Esophagus mucosa (tissue), 1 donor: ENCODE measurements at regions not wholly inside any gene's neighbourhood (a gene's known extent, or its start where the extent isn't known, plus 50 kb on each side); places are given as distances from the start of the nearest gene placed in this dataset.
"Not testable (repeated sequence)": the region's sequence is repeated elsewhere in the genome, so short reads cannot be mapped to it uniquely, and the experiment has no call there.

Experiments used
- ATAC-seq: fragments of 200-7000 bp; cut with Tn5 transposase; one replicate; pipeline ENCODE4 v1.9.1; 2020
- donor health status: DM: yes; HTN: yes; CAD: no.

GRCh38 chr2:239723486-239724193, 301.5 kb downstream of the NDUFA10 start:
- ATAC-seq, result no peak

DNA sequence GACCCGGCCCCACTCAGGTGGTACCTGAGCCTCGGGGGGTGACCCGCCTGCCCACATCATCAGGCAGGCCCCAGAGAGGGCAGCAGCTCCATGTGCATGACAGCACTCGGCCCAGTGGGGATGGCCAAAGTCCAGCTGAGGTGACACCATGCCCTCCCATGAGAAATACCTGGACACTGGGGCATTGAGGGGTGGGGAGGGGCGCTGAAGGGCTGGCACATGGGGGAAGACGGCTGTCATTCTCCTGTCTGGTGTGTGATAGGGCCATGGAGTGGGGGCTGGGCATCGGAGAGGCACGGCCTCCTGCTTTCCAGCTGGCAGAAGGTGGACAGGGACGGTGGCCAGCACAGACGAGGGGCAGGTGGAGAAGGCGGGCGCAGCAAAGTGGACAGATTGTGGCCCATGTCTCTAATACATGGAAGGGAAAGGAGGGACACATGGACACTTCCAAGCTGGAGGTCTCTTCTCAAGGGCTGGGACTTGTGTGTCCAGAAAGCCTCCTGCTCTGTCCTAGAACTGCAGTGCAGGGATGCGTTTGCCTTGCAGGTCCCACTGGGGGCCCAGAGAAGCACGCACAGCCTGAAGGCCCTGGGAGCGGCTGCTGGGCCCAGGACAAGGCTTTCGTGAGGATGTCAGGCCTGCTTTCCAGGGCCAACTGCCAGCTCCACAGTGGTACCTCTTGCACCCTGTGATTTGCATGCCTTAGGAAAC, 302.2 kb downstream of the NDUFA10 start:
- no peak for ATAC-seq

GRCh38 chr2:239721991-239722759, 303.0 kb downstream of the NDUFA10 start:
- ATAC-seq, result no peak

GRCh38 chr2:239721531-239721930, 303.6 kb downstream of the NDUFA10 start:
- ATAC-seq, result no peak

DNA sequence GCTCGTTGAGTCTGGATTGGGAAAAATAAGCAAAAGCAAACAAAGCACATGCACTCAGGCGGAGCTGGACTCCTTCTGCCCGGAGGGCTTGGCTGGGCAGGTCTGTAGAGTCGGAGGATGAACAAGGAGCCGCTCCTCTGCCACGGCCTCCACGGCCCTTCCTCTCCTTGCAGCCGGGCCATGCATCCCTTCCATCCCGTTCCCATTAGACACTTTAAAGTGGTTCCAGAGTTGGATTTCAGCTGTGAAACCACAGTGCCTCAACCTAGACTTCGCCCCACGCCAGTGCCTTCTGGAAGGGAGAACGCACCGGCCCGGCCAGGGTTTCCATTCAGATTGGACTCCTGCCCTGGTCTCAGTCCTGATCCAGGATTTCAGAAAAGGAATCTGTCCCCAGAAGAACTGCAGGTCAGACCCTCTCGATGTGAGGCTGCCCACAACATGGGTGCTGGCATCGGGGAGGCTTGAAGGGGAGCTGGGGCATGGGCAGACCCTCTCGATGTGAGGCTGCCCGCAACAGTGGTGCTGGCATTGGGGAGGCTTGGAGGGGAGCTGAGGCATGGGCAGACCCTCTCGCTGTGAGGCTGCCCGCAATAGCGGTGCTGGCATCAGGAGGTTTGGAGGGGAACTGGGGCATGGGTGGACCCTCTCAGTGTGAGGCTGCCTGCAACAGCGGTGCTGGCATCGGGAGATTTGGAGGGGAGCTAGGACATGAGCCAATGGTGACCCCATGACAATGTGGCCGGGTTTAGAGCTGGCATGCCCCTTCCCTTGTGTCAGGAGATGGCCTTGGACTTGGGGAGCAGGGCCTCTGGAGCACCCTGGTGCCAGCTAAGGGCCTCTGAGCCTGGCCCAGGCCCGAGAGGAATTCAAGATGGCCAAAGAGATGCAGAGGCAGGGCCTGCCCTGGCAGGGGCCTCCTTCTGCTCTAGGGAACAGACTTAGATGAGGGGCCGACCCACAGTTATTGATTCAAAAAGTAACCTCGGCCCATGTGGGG, 304.5 kb downstream of the NDUFA10 start:
- no peak for ATAC-seq

GRCh38 chr2:239719791-239720360, 305.3 kb downstream of the NDUFA10 start:
- ATAC-seq, result no peak

DNA sequence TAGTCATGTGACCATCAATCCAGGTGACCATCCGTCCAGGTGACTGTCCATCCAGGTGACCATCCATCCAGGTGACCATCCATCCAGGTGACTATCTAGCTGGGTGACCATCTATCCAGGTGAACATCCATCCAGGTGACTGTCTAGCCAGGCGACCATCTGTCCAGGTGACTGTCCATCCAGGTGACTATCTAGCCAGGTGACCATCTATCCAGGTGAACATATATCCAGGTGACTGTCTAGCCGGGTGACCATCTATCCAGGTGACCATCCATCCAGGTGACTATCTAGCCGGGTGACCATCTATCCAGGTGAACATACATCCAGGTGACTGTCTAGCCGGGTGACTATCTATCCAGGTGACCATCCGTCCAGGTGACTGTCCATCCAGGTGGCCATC, 306.2 kb downstream of the NDUFA10 start:
- ATAC-seq, result not testable (repeated sequence)

- no peak for ATAC-seq
These were observed 307.4 kb downstream of the NDUFA10 start for GRCh38 chr2:239717706-239718105.

GRCh38 chr2:239717319-239717675, 307.8 kb downstream of the NDUFA10 start:
- no peak for ATAC-seq

DNA sequence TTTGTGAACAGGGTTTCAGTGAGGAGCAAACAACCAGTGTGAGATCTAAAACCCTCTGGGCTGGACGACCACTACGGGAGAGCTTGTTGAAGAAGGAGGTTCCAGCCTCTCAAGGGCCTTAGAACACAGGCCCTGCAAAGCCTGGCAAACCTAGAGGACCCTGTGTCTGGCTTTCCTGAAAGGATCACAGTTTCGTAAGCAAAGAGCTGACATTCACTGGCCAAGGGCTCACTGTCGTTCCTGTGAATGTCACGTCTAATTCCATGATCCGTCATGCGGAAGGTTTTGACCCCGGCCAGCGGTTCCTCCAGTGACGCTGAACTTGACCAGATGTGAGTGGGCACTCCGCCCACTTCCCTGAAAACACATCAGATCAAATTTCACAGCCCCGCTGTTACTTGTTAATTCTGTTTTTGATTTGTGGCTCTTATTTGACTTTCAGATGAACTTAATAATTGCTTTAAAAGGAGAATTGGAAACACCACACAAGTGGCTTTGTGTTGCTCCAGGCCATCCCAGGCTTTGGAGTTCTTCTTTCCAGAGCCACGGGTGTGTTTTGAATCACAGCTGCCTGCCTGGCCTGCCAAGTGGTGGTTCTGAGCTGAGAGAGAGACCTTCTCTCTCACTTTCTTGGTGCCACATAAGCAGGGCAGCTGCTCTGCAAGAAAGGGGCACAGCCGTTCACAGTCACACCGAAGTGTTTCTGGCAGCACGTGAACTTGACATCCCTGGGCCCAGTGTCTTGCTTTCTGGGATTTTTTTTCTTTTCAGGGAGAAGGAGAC, 308.4 kb downstream of the NDUFA10 start:
- no peak for ATAC-seq

- ATAC-seq, result no peak
These were observed 309.1 kb downstream of the NDUFA10 start for GRCh38 chr2:239716009-239716408.

GRCh38 chr2:239715606-239716005, 309.5 kb downstream of the NDUFA10 start:
- no peak for ATAC-seq

GRCh38 chr2:239715202-239715601, 309.9 kb downstream of the NDUFA10 start:
- no peak for ATAC-seq

- no peak for ATAC-seq
These were observed 311.0 kb downstream of the NDUFA10 start for GRCh38 chr2:239714116-239714515.

GRCh38 chr2:239712755-239713154, 311.9 kb upstream of the HDAC4 start:
- no peak for ATAC-seq

DNA sequence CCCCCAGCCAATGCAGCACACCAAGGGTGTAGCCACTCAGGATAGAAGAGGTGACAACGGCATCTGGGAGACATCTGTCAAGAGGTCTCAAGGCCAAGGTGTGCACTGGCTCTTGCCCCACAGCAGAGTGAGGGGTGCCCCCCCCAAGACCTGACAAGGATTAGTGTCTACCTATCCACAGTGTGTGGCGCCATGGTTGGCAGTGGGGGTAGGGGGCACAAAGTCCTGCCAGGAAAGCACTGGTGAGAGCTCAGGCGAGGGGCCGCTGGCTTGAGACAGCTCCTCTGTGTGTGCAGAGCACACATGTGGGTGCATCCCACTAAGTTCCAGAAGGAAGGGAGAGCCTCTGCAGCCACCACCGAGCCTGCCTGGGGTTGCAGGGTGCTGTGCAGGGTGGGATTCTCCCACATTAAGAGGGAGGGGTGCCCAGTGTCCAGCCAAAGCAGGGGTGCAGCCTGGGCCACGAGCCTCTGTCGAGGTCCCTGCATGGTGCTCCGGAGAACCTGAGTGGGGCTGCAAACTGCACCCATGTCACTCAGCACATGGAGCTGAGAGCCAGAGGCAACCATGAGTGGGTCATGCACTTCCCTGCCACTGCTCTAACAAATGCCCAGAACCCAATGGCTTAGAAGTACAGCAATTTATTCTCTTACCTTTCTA, 311.2 kb upstream of the HDAC4 start:
- no peak for ATAC-seq

- ATAC-seq, result no peak
These were observed 310.4 kb upstream of the HDAC4 start for GRCh38 chr2:239710953-239711861.

- ATAC-seq, result no peak
These were observed 305.5 kb upstream of the HDAC4 start for GRCh38 chr2:239706367-239706766.

DNA sequence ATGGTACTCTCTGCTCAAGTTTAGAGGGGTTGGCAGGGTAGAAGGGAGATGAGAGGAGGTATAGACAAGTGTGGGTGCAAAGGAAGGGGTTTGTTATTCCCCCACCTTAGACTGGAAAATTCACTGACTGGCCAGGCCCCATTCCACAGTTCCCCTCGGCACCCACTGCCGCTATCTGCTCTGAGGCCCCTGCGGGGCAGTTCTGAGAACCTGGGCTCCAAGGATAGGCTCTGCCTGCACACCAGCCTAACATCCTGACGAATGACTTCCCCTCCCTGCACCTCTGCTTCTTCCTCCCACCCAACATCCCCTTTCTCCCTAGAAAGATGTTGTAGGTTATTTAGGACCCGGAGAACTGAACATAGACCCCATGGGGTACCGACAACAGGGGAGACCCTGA, 303.9 kb upstream of the HDAC4 start:
- ATAC-seq, result no peak

DNA sequence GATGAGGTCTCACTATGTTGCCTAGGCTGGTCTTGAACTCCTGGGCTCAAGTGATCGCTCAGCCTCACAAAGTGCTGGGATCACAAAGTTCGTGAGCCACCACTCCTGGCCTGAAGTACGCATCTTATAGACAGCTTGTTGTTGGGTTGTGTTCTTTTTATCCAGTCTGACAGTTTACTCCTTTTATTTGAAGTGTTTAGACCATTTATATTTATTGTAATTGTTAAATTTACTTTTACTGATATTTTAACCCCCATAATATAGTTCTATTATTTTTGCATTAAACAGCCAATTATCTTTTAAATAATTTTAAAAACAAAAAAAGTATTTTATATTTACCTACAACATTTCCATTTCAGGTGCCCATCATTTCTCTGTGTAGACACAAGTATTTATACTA, 303.0 kb upstream of the HDAC4 start:
- no peak for ATAC-seq
